ENCODE measurements at regions not wholly inside any gene's neighbourhood (a gene's known extent, or its start where the extent isn't known, plus 50 kb on each side); places are given as distances from the start of the nearest gene placed in this dataset.
"Not testable (repeated sequence)": the region's sequence is repeated elsewhere in the genome, so short reads cannot be mapped to it uniquely, and the experiment has no call there.

DNA sequence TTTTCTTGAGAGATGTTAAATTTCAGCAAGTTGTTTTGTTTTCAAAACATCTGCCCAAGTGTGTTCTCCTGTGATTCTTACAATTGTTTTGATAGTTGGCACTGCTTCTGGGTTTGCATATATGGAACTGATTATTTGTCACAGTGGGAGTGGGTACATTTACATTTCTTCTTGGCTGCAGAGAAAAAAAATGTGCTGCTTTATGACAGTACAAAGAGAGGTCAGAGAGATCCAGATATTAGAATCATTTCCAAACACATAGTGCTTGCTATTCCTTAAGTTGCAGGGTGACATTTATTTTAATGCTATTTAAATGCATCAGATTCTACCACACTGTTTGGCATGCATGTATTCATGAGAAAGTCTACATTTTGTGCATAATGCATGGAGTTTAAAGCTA is 303.5 kb upstream of the MDGA2 start:
- Mint-ChIP-seq H3K4me3 (no peak overlapping the region), H3K27me3 (no peaks in the 10 kb centered on the region), H3K27ac (no peak overlapping the region), H3K9me3 (peaks cover 2% of the 10 kb centered on the region), H3K36me3 (ENCODE audit: low read depth) (no peaks in the 10 kb centered on the region), H3K4me1 (ENCODE audit: low read depth) (no peaks in the 10 kb centered on the region)
- DNase-seq, result no peak

DNA sequence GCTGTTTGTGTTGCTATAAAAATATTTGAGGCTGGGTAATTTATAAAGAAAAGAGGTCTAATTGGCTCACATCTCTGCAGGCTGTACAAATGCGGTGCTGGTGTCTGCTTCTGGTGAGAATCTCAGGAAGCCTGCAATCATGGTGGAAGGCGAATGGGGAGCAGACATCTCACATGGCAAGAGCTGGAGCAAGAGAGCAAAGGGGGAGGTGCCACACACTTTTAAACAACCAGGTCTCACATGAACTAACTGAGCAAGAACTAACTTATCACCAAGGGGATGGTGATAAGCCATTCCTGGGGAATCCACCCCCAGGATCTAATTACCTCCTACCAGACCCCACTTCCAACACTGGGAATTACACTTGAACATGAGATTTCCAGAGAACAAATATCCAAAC is 300.7 kb upstream of the MDGA2 start:
- Mint-ChIP-seq H3K4me1 (ENCODE audit: low read depth) (no peaks in the 10 kb centered on the region), H3K27ac (no peak overlapping the region), H3K9me3 (peaks cover 2% of the 10 kb centered on the region), H3K4me3 (no peak overlapping the region), H3K36me3 (ENCODE audit: low read depth) (no peaks in the 10 kb centered on the region), H3K27me3 (no peaks in the 10 kb centered on the region)
- no peak for DNase-seq

DNA sequence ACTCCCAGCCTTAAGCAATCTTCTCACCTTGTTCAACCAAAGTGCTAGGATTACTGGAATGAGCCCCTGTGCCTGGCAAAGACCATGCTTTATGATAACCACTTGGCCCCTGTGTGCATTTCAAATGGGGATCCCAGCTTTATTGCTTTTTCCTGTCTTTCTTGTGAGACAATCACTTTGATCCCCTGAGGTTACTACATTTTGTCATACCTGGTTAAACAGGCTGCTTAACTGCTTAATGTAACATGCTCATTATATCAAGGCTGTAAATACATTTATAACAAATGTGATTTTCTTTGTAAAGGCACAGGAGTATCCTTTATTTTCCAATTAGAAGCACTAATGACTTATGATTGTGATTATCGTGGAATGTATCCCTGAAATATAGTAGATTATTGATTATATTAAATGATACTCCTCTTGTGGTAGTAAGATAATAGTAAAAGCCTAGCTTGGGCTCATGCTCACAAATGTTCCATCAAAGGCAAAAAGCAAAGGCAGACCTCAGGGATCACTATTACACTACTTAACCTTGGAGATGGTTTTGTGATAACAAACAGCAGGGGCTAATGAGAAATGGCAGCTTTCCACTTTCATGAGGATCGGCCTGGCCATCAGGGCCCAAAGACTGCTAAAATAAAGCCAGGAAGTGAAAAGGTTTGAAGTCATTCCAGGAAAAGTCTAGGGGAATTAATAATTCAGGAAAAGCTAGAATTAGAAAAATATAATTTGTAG is 290.8 kb upstream of the MDGA2 start:
- H3K27ac Mint-ChIP-seq, result no peak overlapping the region
- no peaks in the 10 kb centered on the region for H3K36me3 Mint-ChIP-seq (ENCODE audit: low read depth)
- no peaks in the 10 kb centered on the region for H3K4me1 Mint-ChIP-seq (ENCODE audit: low read depth)
- no peaks in the 10 kb centered on the region for H3K27me3 Mint-ChIP-seq
- peaks cover 2% of the 10 kb centered on the region for H3K9me3 Mint-ChIP-seq
- DNase-seq, result no peak
- no peak overlapping the region for H3K4me3 Mint-ChIP-seq

DNA sequence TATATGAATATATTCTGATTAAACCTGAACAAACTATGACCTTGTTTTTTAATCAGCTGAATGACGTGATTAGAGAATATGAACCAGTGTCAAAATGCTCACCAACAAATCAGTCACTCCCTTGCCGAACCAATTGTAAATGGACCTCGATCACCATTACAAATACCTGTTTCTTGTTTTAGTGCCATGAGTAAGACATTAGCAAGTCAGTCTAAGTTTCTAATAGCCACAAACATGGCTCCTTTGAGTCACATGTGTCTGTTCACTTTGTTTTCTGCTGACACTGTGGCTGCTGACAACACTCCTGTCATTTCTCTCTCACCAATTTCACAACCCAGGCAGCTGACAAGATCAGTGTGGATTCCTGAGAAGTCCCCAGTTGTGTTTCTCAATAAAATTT is 286.2 kb upstream of the MDGA2 start:
- no peak for DNase-seq
- no peak overlapping the region for H3K27ac Mint-ChIP-seq
- no peaks in the 10 kb centered on the region for H3K27me3 Mint-ChIP-seq
- H3K9me3 Mint-ChIP-seq, result peaks cover 2% of the 10 kb centered on the region
- H3K36me3 Mint-ChIP-seq (ENCODE audit: low read depth), result no peaks in the 10 kb centered on the region
- no peaks in the 10 kb centered on the region for H3K4me1 Mint-ChIP-seq (ENCODE audit: low read depth)
- no peak overlapping the region for H3K4me3 Mint-ChIP-seq

DNA sequence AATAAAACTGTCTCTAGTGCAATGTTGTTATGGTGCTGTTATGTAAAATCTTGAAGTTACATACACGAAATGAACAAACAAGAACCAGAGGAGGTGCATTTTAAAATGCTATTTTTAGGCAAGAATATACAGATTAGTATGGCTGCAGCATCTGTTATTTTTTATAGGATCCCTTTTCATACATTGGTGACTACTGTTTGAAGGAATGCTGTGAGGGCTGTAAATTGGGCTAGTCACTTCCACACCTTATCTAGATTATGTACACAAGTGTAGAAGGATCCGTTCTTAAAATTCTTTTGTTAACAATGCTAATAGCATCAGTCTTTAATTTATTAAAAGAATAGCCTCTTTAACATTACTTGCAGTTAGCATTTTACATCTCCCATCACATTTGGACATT is 284.3 kb upstream of the MDGA2 start:
- H3K9me3 Mint-ChIP-seq, result no peaks in the 10 kb centered on the region
- no peak for DNase-seq
- no peak overlapping the region for H3K4me3 Mint-ChIP-seq
- H3K27ac Mint-ChIP-seq, result no peak overlapping the region
- H3K27me3 Mint-ChIP-seq, result no peaks in the 10 kb centered on the region
- H3K4me1 Mint-ChIP-seq (ENCODE audit: low read depth), result no peaks in the 10 kb centered on the region
- no peaks in the 10 kb centered on the region for H3K36me3 Mint-ChIP-seq (ENCODE audit: low read depth)

DNA sequence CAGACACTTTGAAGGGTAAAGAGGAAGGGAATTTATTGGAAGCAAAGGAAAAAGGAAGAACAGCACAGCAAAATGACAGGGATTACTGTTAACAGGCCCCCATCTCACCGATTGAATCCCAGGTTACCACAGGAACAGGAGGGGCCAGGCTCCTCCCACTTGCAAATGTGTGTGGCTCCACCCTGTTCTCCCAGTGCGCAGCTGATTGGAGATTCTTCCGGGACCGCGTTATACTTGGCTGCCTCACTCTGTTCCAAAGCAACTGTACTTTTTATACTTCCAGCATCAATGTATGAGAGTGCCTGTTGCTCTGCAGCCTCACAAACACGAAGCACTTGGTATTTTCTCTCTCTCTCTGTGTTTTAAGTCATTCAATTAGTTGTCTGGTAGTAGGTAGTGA is 273.6 kb upstream of the MDGA2 start:
- Mint-ChIP-seq H3K36me3 (ENCODE audit: low read depth) (no peaks in the 10 kb centered on the region), H3K27ac (no peak overlapping the region), H3K4me3 (no peak overlapping the region), H3K27me3 (no peaks in the 10 kb centered on the region), H3K9me3 (peaks cover 3% of the 10 kb centered on the region), H3K4me1 (ENCODE audit: low read depth) (no peaks in the 10 kb centered on the region)
- DNase-seq, result no peak

DNA sequence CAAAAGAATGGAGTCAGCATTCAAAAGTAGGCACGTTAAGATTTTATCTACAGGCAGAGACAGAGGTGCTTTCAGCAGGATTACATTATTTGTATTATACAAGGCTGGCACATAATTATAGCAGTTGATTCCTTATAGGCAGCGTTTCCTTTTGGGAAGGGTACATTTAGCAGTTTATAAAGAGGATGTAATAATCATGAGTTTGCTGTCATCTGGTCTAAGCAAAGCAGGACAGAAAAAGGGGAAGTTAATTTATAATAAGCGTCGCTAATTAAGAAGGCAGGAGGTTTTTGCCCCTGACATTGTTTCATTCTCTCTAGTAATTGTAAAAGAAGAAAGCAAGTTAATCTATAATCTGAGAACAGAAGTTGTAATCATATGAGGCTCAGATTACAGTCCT is 259.9 kb upstream of the MDGA2 start:
- no peak overlapping the region for H3K4me3 Mint-ChIP-seq
- no peaks in the 10 kb centered on the region for H3K36me3 Mint-ChIP-seq (ENCODE audit: low read depth)
- no peaks in the 10 kb centered on the region for H3K27me3 Mint-ChIP-seq
- DNase-seq, result no peak
- H3K4me1 Mint-ChIP-seq (ENCODE audit: low read depth), result no peaks in the 10 kb centered on the region
- H3K27ac Mint-ChIP-seq, result no peak overlapping the region
- H3K9me3 Mint-ChIP-seq, result peaks cover 8% of the 10 kb centered on the region

DNA sequence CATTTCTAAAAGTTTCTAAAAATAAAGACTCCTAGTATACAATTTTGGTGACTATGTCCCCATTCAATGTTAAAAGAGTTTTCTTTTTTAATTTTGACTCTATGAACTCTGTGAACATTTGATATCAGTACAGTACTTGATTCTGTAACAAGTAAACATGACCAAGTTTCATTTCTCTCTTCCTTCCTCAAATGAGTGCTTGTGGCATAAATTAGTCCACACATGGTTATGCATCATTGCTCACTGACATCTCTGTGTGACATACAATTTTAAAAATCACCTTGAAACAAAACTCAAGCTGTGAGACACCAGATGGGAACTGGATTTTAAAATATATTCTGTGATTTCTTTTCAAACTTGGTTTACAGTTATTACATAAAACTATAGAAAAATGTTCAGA is 253.9 kb upstream of the MDGA2 start:
- H3K4me1 Mint-ChIP-seq (ENCODE audit: low read depth), result no peaks in the 10 kb centered on the region
- H3K27ac Mint-ChIP-seq, result no peak overlapping the region
- DNase-seq, result no peak
- H3K4me3 Mint-ChIP-seq, result no peak overlapping the region
- peaks cover 10% of the 10 kb centered on the region for H3K9me3 Mint-ChIP-seq
- H3K36me3 Mint-ChIP-seq (ENCODE audit: low read depth), result no peaks in the 10 kb centered on the region
- no peaks in the 10 kb centered on the region for H3K27me3 Mint-ChIP-seq

DNA sequence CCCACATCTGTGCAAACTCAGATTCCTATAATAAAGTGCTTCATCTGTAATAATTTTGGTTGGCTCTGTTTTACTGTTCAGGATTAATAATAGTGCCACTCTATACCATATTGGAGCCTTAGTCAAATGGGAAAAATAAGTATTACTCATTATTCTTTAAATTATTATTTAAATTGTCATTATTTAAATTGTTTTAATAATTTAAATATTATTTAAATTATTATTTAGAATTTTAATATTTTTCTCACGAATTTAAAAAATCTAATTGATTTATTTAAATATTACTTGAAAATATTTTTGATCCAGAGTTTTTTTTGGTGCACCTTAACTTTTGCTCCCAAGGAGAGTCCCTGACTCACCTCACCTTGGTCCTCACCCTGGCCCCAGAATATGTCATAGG is 245.7 kb upstream of the MDGA2 start:
- DNase-seq, result no peak
- H3K27ac Mint-ChIP-seq, result no peak overlapping the region
- H3K36me3 Mint-ChIP-seq (ENCODE audit: low read depth), result no peaks in the 10 kb centered on the region
- H3K4me3 Mint-ChIP-seq, result no peak overlapping the region
- H3K27me3 Mint-ChIP-seq, result no peaks in the 10 kb centered on the region
- H3K4me1 Mint-ChIP-seq (ENCODE audit: low read depth), result peaks cover 2% of the 10 kb centered on the region
- peaks cover 8% of the 10 kb centered on the region for H3K9me3 Mint-ChIP-seq

DNA sequence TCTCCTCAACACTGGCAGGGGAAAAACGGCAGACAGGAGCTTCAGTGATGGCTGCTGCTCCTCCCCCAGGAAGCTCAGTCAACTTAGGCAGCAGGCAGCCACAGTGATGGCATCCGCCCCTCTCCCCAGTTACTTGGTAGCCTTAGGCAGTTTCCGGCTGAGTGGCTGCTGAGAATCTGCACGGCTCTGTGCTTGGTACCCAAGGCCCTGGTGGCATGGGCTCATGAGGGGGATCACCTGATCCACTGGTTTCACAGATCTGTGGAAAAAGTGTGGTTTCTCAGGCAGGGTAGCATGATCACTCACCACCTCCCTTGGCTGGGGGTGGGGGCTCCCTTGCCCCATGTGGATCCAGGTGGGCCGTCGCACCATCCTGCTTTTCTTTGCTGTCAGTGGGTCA is 244.6 kb upstream of the MDGA2 start:
- peaks cover 8% of the 10 kb centered on the region for H3K9me3 Mint-ChIP-seq
- DNase-seq, result no peak
- H3K27ac Mint-ChIP-seq, result no peak overlapping the region
- H3K4me1 Mint-ChIP-seq (ENCODE audit: low read depth), result peaks cover 2% of the 10 kb centered on the region
- no peak overlapping the region for H3K4me3 Mint-ChIP-seq
- H3K36me3 Mint-ChIP-seq (ENCODE audit: low read depth), result no peaks in the 10 kb centered on the region
- H3K27me3 Mint-ChIP-seq, result no peaks in the 10 kb centered on the region

DNA sequence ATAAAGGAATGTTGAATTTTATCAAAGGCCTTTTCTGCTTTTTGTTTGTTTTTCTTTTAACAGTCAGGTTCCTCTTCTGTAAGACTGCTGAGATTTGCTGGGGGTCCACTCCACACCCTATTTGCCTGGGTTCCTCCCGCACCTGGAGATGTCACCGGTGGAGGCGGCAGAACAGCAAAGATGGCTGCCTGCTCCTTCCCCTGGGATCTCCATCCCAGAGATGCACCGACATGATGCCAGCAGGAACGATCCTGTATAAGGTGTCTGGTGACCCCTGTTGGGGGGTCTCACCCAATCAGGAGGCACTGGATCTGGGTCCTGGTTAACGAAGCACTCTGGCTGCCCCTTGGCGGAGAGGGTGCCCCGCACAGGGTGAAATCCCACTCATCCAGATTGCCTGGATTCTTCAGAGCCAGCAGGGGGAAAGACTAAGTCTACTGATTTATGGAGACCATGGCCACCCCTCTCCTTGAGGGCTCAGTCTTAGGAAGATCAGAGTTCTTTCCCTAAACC is 244.0 kb upstream of the MDGA2 start:
- no peaks in the 10 kb centered on the region for H3K36me3 Mint-ChIP-seq (ENCODE audit: low read depth)
- H3K27ac Mint-ChIP-seq, result no peak overlapping the region
- peaks cover 8% of the 10 kb centered on the region for H3K9me3 Mint-ChIP-seq
- no peaks in the 10 kb centered on the region for H3K27me3 Mint-ChIP-seq
- DNase-seq, result no peak
- peaks cover 2% of the 10 kb centered on the region for H3K4me1 Mint-ChIP-seq (ENCODE audit: low read depth)
- no peak overlapping the region for H3K4me3 Mint-ChIP-seq

DNA sequence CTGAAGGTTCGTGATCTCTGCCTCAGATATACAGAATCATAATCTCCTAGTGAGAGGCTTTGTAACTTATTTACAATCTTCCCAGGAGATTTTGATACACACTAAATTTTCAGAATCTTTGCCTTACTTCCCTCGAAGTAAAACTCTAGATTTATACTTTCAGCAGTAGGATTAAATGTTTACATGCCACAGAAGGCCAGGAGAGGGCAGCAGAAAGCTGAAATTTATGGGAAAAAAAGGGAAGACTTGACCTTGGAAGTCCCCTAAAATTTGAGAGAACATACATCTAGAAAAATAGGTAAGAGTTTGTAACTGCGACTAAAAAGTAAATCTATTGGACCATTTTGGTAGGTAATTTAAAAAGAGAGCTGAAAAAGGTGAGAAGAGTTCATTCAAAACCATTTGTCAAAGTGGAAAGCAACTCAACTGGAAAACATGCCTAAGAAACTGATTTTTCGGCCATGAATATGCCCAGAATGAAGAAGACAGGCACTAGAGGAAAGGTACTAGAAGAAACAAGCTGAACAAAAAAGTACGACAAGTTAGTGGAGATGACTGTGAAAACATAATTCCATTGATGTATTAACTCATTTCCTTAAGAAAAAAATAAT is 242.0 kb upstream of the MDGA2 start:
- Mint-ChIP-seq H3K27me3 (no peaks in the 10 kb centered on the region), H3K4me3 (no peak overlapping the region), H3K9me3 (peaks cover 8% of the 10 kb centered on the region), H3K4me1 (ENCODE audit: low read depth) (peaks cover 2% of the 10 kb centered on the region), H3K36me3 (ENCODE audit: low read depth) (no peaks in the 10 kb centered on the region), H3K27ac (no peak overlapping the region)
- DNase-seq, result no peak

DNA sequence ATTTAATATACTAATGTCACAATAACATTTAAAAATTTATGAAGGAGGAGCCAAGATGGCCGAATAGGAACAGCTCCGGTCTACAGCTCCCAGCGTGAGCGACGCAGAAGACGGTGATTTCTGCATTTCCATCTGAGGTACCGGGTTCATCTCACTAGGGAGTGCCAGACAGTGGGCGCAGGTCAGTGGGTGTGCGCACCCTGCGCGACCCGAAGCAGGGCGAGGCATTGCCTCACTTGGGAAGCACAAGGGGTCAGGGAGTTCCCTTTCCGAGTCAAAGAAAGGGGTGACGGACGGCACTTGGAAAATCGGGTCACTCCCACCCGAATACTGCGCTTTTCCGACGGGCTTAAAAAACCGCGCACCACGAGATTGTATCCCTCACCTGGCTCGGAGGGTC is 225.7 kb upstream of the MDGA2 start:
- not testable (repeated sequence) for H3K4me1 Mint-ChIP-seq (ENCODE audit: low read depth); DNase-seq; H3K27me3 Mint-ChIP-seq; H3K9me3 Mint-ChIP-seq; H3K4me3 Mint-ChIP-seq; H3K36me3 Mint-ChIP-seq (ENCODE audit: low read depth); H3K27ac Mint-ChIP-seq

DNA sequence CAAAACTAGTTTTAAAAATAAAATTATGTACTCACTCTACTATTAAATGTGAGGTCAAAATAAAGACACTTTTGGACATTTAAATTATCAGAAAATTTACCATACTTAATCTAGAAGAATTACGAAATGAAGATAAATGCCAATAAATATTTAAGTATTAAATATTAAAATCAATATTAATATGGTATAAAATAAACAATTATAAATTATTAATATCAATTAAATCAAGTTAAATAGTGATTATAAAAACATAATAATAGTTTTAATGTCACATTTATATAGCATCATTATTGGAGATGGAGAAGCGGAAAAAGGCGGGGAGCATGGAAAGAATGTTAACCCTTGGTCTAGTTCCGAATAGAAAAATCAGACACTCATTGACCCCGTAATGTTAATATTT is 224.3 kb upstream of the MDGA2 start:
- H3K36me3 Mint-ChIP-seq (ENCODE audit: low read depth), result no peaks in the 10 kb centered on the region
- no peak overlapping the region for H3K4me3 Mint-ChIP-seq
- H3K4me1 Mint-ChIP-seq (ENCODE audit: low read depth), result no peaks in the 10 kb centered on the region
- no peak overlapping the region for H3K27ac Mint-ChIP-seq
- DNase-seq, result no peak
- H3K9me3 Mint-ChIP-seq, result peaks cover 7% of the 10 kb centered on the region
- H3K27me3 Mint-ChIP-seq, result no peaks in the 10 kb centered on the region

DNA sequence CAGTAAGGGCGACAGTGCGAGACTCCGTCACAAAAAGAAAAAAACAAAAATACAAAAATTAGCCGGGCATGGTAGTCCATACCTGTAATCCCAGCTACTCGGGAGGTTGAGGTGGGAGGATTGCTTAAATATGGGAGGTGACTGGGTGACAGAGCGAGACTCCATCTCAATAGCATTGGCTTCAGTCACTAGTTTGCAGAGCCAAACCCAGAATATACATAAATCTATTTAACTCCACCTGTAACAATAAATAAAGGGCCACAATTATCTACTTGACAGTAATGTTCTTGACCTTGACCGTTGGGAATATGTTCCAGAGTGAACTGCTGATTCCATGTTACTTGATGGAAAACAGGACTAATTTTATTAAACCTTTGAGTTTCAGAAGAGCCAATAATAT is 198.9 kb upstream of the MDGA2 start:
- no peak overlapping the region for H3K27ac Mint-ChIP-seq
- no peaks in the 10 kb centered on the region for H3K27me3 Mint-ChIP-seq
- H3K4me1 Mint-ChIP-seq (ENCODE audit: low read depth), result no peaks in the 10 kb centered on the region
- no peaks in the 10 kb centered on the region for H3K36me3 Mint-ChIP-seq (ENCODE audit: low read depth)
- DNase-seq, result no peak
- H3K9me3 Mint-ChIP-seq, result peaks cover 9% of the 10 kb centered on the region
- H3K4me3 Mint-ChIP-seq, result no peak overlapping the region
